ENCODE measurements at regions not wholly inside any gene's neighbourhood (a gene's known extent, or its start where the extent isn't known, plus 50 kb on each side); places are given as distances from the start of the nearest gene placed in this dataset.
A peak's percentile ranks its signal among the peaks of the same experiment; 100 is the strongest.
"Not testable (repeated sequence)": the region's sequence is repeated elsewhere in the genome, so short reads cannot be mapped to it uniquely, and the experiment has no call there.

GRCh38 chr4:187666034-187666433, 329.5 kb upstream of the ZFP42 start:
- Histone ChIP-seq H2AFZ (no peak overlapping the region), H3K27ac (no peak overlapping the region), H3K9me2 (replicated peaks; ENCODE audit: insufficient read depth) (no peaks in the 10 kb centered on the region), H3K27me3 (no peaks in the 10 kb centered on the region), H3K4me3 (no peak overlapping the region), H3K9me3 (ENCODE audit: low read depth) (no peaks in the 10 kb centered on the region), H4K20me1 (ENCODE audit: insufficient read depth, poor library complexity, severe bottlenecking) (no peaks in the 10 kb centered on the region), H3K4me2 (no peak overlapping the region), H3K79me2 (no peaks in the 10 kb centered on the region), H3K4me1 (ENCODE audit: insufficient read depth) (no peaks in the 10 kb centered on the region), H3K36me3 (replicated peaks; ENCODE audit: insufficient read depth, low read depth) (no peaks in the 10 kb centered on the region)
- WGBS (ENCODE audit: low lambda C conversion rate, missing lambda C conversion rate), result 73% methylated on average over 4 of the region's 4 CpGs
- TF ChIP-seq EZH2 (IDR thresholded peaks at IDR 0.05; ENCODE audit: borderline replicate concordance), result no peak
- TF ChIP-seq, protein P1, sequence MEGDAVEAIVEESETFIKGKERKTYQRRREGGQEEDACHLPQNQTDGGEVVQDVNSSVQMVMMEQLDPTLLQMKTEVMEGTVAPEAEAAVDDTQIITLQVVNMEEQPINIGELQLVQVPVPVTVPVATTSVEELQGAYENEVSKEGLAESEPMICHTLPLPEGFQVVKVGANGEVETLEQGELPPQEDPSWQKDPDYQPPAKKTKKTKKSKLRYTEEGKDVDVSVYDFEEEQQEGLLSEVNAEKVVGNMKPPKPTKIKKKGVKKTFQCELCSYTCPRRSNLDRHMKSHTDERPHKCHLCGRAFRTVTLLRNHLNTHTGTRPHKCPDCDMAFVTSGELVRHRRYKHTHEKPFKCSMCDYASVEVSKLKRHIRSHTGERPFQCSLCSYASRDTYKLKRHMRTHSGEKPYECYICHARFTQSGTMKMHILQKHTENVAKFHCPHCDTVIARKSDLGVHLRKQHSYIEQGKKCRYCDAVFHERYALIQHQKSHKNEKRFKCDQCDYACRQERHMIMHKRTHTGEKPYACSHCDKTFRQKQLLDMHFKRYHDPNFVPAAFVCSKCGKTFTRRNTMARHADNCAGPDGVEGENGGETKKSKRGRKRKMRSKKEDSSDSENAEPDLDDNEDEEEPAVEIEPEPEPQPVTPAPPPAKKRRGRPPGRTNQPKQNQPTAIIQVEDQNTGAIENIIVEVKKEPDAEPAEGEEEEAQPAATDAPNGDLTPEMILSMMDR (IDR thresholded peaks at IDR 0.05; ENCODE audit: poor library complexity), result no peak
- no peak for DNase-seq (ENCODE audit: low spot score)

DNA sequence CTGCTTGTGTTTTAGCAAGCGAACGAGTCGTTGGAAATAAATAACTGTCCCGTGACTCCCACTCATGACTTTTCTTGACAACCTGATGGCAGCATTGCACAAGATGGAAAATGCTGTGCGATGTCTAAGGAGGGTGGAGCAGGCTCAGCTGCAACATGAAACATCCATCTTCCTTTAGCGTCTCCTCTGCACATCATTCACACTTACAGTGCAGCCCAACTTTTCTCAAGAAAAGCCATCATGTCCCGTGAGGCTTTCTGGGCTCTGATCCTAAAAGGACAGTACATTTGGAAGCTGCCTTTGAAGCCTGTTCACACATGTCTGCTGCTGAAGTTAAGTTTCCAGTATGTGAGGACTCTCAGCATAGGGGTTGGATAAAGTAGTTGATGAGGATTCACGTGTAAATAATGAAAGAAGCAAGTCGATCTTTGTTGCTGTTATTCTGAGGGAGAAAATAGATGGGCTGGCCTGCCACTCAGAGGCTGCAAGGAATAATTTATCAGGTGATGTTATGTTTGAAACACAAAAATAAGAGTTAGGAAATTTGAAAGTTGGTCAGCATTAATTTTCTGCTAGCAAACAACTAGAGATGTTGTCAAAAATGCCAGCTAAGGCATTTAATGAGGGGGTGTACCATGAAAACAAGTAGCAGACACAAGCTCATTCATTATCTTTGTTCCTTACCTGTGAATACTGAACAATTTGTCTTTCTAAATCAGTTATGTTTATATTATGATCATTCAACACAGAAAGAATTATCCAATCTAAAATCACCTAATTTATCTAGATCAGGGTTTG, 328.7 kb upstream of the ZFP42 start:
- WGBS (ENCODE audit: low lambda C conversion rate, missing lambda C conversion rate), result 78% methylated on average over 9 of the region's 9 CpGs
- H3K9me2 ChIP-seq (replicated peaks; ENCODE audit: insufficient read depth), result no peaks in the 10 kb centered on the region

DNA sequence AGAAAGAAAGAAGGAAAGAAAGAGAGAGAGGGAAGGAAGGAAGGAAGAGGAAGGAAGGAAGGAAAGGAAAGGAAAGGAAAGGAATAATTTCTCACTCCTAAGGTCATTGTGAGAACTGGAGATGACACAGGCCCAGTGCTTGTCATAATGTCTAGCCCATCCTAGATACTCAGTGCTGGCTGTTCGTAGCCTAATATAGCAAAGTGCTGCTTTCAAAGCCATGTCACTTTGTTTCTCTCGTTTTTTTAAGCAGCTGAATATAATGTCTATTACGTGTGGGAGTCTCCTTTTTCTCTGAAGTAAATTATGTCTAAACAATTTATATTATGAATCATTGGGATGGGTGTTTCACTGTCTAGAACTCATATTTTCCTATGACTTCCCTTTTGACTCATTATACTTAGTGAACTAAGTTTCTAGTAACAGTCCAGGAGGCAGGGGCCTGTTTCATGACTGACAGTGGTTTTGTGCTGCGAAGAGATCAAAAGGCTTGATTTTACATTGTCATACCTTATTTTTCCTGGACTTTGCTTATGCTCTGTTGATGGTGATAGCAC, 327.0 kb upstream of the ZFP42 start:
- Histone ChIP-seq H3K36me3 (replicated peaks; ENCODE audit: insufficient read depth, low read depth) (no peaks in the 10 kb centered on the region), H3K4me3 (no peak overlapping the region), H3K9me3 (ENCODE audit: low read depth) (no peaks in the 10 kb centered on the region), H3K79me2 (no peaks in the 10 kb centered on the region), H4K20me1 (ENCODE audit: insufficient read depth, poor library complexity, severe bottlenecking) (no peaks in the 10 kb centered on the region), H3K4me1 (ENCODE audit: insufficient read depth) (no peaks in the 10 kb centered on the region), H3K4me2 (no peak overlapping the region), H3K27me3 (no peaks in the 10 kb centered on the region), H2AFZ (no peak overlapping the region), H3K27ac (no peak overlapping the region), H3K9me2 (replicated peaks; ENCODE audit: insufficient read depth) (no peaks in the 10 kb centered on the region)
- no peak for DNase-seq (ENCODE audit: low spot score)
- WGBS (ENCODE audit: low lambda C conversion rate, missing lambda C conversion rate), result 65% methylated on average over 4 of the region's 4 CpGs
- no peak for TF ChIP-seq EZH2phosphoT487 (IDR thresholded peaks at IDR 0.05; ENCODE audit: low read depth, severe bottlenecking, unreplicated experiment)
- TF ChIP-seq EZH2 (IDR thresholded peaks at IDR 0.05; ENCODE audit: borderline replicate concordance), result no peak
- TF ChIP-seq, protein P1 (IDR thresholded peaks at IDR 0.05; ENCODE audit: poor library complexity), result no peak

More for the DNA sequence above, 328.7 kb upstream of the ZFP42 start:
- peak; percentile 11 for DNase-seq (ENCODE audit: low spot score)
- H2AFZ ChIP-seq, result no peak overlapping the region
- H3K4me3 ChIP-seq, result no peak overlapping the region
- no peaks in the 10 kb centered on the region for H3K4me1 ChIP-seq (ENCODE audit: insufficient read depth)
- H3K4me2 ChIP-seq, result no peak overlapping the region
- H3K9me3 ChIP-seq (ENCODE audit: low read depth), result no peaks in the 10 kb centered on the region
- H3K79me2 ChIP-seq, result no peaks in the 10 kb centered on the region
- no peaks in the 10 kb centered on the region for H3K36me3 ChIP-seq (replicated peaks; ENCODE audit: insufficient read depth, low read depth)
- H4K20me1 ChIP-seq (ENCODE audit: insufficient read depth, poor library complexity, severe bottlenecking), result no peaks in the 10 kb centered on the region
- H3K27ac ChIP-seq, result no peak overlapping the region
- H3K27me3 ChIP-seq, result no peaks in the 10 kb centered on the region
- no peak for TF ChIP-seq EZH2 (IDR thresholded peaks at IDR 0.05; ENCODE audit: borderline replicate concordance)
- no peak for TF ChIP-seq EZH2phosphoT487 (IDR thresholded peaks at IDR 0.05; ENCODE audit: low read depth, severe bottlenecking, unreplicated experiment)
- TF ChIP-seq, protein P1 (IDR thresholded peaks at IDR 0.05; ENCODE audit: poor library complexity), result no peak

- H3K4me2 ChIP-seq; H3K36me3 ChIP-seq (replicated peaks; ENCODE audit: insufficient read depth, low read depth); H3K9me2 ChIP-seq (replicated peaks; ENCODE audit: insufficient read depth); H3K79me2 ChIP-seq; H3K4me3 ChIP-seq; H3K27me3 ChIP-seq; H3K27ac ChIP-seq; DNase-seq (ENCODE audit: low spot score); H4K20me1 ChIP-seq (ENCODE audit: insufficient read depth, poor library complexity, severe bottlenecking); H3K9me3 ChIP-seq (ENCODE audit: low read depth); H2AFZ ChIP-seq; H3K4me1 ChIP-seq (ENCODE audit: insufficient read depth): not testable (repeated sequence)
- WGBS (ENCODE audit: low lambda C conversion rate, missing lambda C conversion rate), result 95% methylated on average over 10 of the region's 13 CpGs
Measured at GRCh38 chr4:187671521-187671920, 324.1 kb upstream of the ZFP42 start.

DNA sequence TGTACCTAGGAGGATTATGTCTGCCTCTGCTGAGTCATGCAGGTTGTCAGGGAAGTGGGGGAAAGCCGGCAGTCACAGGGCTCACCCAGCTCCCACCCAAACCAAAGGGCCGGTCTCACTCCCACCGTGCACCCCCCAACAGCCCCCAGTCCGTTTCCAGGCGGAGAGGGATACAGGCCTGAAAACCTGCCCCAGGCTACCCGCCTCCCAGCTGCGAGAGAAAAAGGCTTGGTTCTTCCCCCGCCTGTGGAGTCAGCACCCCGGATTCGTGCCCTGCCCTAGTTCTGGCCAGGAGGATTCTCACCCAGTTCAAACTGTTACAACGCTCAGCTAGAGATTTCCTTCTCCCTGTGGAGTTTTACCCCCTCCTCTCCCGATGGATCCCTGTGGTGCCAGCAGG, 323.6 kb upstream of the ZFP42 start:
- H4K20me1 ChIP-seq (ENCODE audit: insufficient read depth, poor library complexity, severe bottlenecking); H3K4me1 ChIP-seq (ENCODE audit: insufficient read depth); H3K4me3 ChIP-seq; DNase-seq (ENCODE audit: low spot score); H3K4me2 ChIP-seq; H3K36me3 ChIP-seq (replicated peaks; ENCODE audit: insufficient read depth, low read depth); H3K9me3 ChIP-seq (ENCODE audit: low read depth); H3K27me3 ChIP-seq; H2AFZ ChIP-seq; H3K9me2 ChIP-seq (replicated peaks; ENCODE audit: insufficient read depth); H3K79me2 ChIP-seq; H3K27ac ChIP-seq: not testable (repeated sequence)
- WGBS (ENCODE audit: low lambda C conversion rate, missing lambda C conversion rate), result 95% methylated on average over 11 of the region's 12 CpGs

DNA sequence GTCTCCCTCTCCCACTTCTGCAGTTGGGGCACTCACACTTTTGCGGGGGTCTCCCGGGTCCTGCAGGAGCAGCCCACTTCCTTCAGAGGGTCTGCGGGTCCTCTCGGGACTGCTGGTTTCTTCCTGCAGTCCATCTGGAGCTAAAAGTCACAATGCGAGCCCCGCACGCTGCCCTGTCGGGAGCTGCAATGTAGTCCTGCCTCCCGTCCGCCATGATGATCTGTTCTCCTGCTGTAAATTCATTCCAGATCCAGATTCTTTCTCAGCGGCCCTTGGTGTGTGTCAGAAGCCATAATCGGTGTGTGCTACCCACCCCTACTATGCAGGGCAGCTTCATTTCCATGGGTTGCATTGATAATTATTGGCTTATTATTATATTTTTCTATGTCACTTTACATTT, 323.0 kb upstream of the ZFP42 start:
- H4K20me1 ChIP-seq (ENCODE audit: insufficient read depth, poor library complexity, severe bottlenecking); H3K27me3 ChIP-seq; DNase-seq (ENCODE audit: low spot score); H3K36me3 ChIP-seq (replicated peaks; ENCODE audit: insufficient read depth, low read depth); H3K4me3 ChIP-seq; H3K27ac ChIP-seq; H3K9me3 ChIP-seq (ENCODE audit: low read depth); H2AFZ ChIP-seq; H3K4me2 ChIP-seq; H3K4me1 ChIP-seq (ENCODE audit: insufficient read depth); H3K79me2 ChIP-seq; H3K9me2 ChIP-seq (replicated peaks; ENCODE audit: insufficient read depth): not testable (repeated sequence)
- WGBS (ENCODE audit: low lambda C conversion rate, missing lambda C conversion rate), result 89% methylated on average over 10 of the region's 12 CpGs

All from hepatocyte (in vitro differentiated cells).